ENCODE measurements at regions not wholly inside any gene's neighbourhood (a gene's known extent, or its start where the extent isn't known, plus 50 kb on each side); places are given as distances from the start of the nearest gene placed in this dataset.

DNA sequence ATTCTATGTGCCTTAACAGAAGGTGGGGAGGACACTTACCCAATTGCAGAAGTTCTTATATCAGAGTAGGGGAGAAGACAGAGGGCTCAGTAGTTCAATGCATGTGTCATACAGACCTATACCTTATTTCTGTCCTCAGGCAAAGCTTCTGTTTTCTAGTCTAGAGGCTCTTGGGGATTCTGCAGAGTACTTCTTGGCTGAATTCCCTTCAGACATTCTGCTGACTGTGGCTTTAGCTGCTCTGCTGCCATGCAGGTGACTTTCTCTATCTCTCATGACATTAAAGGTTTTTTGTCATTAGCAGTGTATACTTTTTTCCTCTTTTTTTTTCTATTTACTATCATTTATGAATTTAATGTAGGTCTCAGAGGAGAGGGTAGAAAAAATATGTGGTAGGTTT is 172.8 kb upstream of the PLSCR5 start:
- TF ChIP-seq, protein P1, sequence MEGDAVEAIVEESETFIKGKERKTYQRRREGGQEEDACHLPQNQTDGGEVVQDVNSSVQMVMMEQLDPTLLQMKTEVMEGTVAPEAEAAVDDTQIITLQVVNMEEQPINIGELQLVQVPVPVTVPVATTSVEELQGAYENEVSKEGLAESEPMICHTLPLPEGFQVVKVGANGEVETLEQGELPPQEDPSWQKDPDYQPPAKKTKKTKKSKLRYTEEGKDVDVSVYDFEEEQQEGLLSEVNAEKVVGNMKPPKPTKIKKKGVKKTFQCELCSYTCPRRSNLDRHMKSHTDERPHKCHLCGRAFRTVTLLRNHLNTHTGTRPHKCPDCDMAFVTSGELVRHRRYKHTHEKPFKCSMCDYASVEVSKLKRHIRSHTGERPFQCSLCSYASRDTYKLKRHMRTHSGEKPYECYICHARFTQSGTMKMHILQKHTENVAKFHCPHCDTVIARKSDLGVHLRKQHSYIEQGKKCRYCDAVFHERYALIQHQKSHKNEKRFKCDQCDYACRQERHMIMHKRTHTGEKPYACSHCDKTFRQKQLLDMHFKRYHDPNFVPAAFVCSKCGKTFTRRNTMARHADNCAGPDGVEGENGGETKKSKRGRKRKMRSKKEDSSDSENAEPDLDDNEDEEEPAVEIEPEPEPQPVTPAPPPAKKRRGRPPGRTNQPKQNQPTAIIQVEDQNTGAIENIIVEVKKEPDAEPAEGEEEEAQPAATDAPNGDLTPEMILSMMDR (conservative IDR thresholded peaks at IDR 0.05; ENCODE audit: low read length): no peak
- TF ChIP-seq EZH2phosphoT487 (IDR thresholded peaks at IDR 0.05; ENCODE audit: borderline replicate concordance): no peak
